ENCODE measurements at regions not wholly inside any gene's neighbourhood (a gene's known extent, or its start where the extent isn't known, plus 50 kb on each side); places are given as distances from the start of the nearest gene placed in this dataset.

DNA sequence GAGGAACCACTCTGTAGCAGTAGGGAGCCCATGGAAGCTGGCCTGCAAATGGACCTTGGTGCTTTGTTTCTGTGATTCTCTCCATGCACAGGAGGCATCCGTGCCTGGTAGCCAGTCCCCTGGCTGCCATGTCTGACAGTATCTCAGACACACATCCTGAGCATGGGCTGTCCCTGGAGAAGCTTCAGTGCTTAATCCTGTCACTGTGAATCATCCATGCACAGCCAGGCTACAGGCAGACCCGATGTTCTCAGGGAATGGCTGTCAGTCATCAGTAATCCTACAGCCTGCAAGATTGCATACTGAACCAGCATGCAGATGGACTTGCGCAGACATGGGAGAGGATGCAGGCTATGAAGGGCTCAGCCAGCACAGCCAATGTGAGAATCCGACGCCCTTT, 606.3 kb upstream of the PLXNA2 start:
- TF ChIP-seq, protein P1, sequence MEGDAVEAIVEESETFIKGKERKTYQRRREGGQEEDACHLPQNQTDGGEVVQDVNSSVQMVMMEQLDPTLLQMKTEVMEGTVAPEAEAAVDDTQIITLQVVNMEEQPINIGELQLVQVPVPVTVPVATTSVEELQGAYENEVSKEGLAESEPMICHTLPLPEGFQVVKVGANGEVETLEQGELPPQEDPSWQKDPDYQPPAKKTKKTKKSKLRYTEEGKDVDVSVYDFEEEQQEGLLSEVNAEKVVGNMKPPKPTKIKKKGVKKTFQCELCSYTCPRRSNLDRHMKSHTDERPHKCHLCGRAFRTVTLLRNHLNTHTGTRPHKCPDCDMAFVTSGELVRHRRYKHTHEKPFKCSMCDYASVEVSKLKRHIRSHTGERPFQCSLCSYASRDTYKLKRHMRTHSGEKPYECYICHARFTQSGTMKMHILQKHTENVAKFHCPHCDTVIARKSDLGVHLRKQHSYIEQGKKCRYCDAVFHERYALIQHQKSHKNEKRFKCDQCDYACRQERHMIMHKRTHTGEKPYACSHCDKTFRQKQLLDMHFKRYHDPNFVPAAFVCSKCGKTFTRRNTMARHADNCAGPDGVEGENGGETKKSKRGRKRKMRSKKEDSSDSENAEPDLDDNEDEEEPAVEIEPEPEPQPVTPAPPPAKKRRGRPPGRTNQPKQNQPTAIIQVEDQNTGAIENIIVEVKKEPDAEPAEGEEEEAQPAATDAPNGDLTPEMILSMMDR (IDR thresholded peaks at IDR 0.05): no peak
- no peak for TF ChIP-seq POLR2A (IDR thresholded peaks at IDR 0.05; ENCODE audit: low read depth)
- no peak for TF ChIP-seq EP300 (IDR thresholded peaks at IDR 0.05)
- TF ChIP-seq POLR2AphosphoS5 (IDR thresholded peaks at IDR 0.05): no peak
